ENCODE measurements at regions not wholly inside any gene's neighbourhood (a gene's known extent, or its start where the extent isn't known, plus 50 kb on each side); places are given as distances from the start of the nearest gene placed in this dataset.

DNA sequence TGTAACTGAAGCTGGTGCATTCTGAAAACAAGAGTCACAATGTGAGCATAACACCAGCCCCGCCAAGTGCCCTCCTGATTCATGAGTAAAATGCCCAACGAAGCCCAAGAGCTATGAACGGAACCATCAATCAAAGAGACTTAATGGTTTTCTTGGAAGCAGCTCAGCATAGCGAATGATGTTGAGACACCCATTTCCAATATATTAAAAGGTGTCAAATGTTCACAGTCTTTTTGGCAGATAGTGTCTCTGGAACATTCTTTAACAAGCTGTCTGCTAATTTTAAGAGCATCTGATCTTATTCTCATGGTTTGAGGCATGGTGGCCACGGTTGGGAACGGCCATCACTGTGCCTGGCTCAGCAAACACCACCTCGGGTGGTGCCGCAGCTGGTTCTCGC is 133.4 kb upstream of the USP29 start:
- TF ChIP-seq, protein P1, sequence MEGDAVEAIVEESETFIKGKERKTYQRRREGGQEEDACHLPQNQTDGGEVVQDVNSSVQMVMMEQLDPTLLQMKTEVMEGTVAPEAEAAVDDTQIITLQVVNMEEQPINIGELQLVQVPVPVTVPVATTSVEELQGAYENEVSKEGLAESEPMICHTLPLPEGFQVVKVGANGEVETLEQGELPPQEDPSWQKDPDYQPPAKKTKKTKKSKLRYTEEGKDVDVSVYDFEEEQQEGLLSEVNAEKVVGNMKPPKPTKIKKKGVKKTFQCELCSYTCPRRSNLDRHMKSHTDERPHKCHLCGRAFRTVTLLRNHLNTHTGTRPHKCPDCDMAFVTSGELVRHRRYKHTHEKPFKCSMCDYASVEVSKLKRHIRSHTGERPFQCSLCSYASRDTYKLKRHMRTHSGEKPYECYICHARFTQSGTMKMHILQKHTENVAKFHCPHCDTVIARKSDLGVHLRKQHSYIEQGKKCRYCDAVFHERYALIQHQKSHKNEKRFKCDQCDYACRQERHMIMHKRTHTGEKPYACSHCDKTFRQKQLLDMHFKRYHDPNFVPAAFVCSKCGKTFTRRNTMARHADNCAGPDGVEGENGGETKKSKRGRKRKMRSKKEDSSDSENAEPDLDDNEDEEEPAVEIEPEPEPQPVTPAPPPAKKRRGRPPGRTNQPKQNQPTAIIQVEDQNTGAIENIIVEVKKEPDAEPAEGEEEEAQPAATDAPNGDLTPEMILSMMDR (IDR thresholded peaks at IDR 0.05) = no peak
- no peak for TF ChIP-seq POLR2A (IDR thresholded peaks at IDR 0.05)

Data from thyroid gland (tissue), 4 donors.